Prostate gland (tissue), 2 donors: ENCODE measurements at regions not wholly inside any gene's neighbourhood (a gene's known extent, or its start where the extent isn't known, plus 50 kb on each side); places are given as distances from the start of the nearest gene placed in this dataset.

ENCODE experiments used
- DNase-seq: peaks from one replicate; pipeline ENCODE4 v3.0.0-alpha.2; 2019; ENCODE audit warnings: low spot score
- H3K27ac ChIP-seq, 2 donors: fragments of 200-600 bp; sonication (generic); 2 replicates each; pipeline ENCODE4 v1.5.1; 2017 to 2019
- H3K27me3 ChIP-seq: fragments of 200-600 bp; sonication (generic); replicated peaks from 2 replicates; pipeline ENCODE4 v1.5.1; 2019; ENCODE audit not compliant: insufficient read depth
- H3K36me3 ChIP-seq, 2 donors: fragments of 200-600 bp; sonication (generic); 1 replicate in 1 of 2; 2 replicates in 1 of 2; pipeline versions ENCODE4 v1.5.1 to v1.8.1; 2017 to 2019
- H3K4me1 ChIP-seq: fragments of 200-600 bp; sonication (generic); replicated peaks from 2 replicates; pipeline ENCODE4 v1.5.1; 2019
- H3K4me3 ChIP-seq, 2 donors: fragments of 200-600 bp; sonication (generic); 2 replicates each; pipeline ENCODE4 v1.5.1; 2017 to 2019
- H3K9me3 ChIP-seq: fragments of 200-600 bp; sonication (generic); 2 replicates; pipeline ENCODE4 v1.5.1; 2017
- POLR2A ChIP-seq: fragments of 450-650 bp; IDR thresholded peaks from one replicate; pipeline ENCODE4 v1.6.1; 2016; ENCODE audit warnings: antibody characterized with exemption, mild to moderate bottlenecking
- POLR2AphosphoS5 ChIP-seq: sonication (generic); formaldehyde crosslinking; IDR thresholded peaks from one replicate; pipeline ENCODE4 v1.6.1; 2017; ENCODE audit warnings: antibody characterized with exemption
- WGBS: methylation state at CpG from one replicate; pipeline ENCODE4 v1.1.5; 2018; 5-methylcytosine and 5-hydroxymethylcytosine counted together
- intact Hi-C: fragments of 100-400 bp; cut with DNase I; formaldehyde crosslinking; loops from one replicate; pipeline ENCODE4 v1.14.2; 2022
- TF ChIP-seq, protein P1 (sequence below), 4 experiments: fragments of 200-600 bp in 2 of 4; fragments of 450-650 bp in 2 of 4; sonication (generic) in 2 of 4; IDR thresholded peaks; 1 replicate in 3 of 4; 2 replicates in 1 of 4; pipeline ENCODE4 v1.5.1; 2016 to 2019; ENCODE audit warnings: antibody characterized with exemption in 4 of 4, mild to moderate bottlenecking in 2 of 4, moderate library complexity in 2 of 4

DNA sequence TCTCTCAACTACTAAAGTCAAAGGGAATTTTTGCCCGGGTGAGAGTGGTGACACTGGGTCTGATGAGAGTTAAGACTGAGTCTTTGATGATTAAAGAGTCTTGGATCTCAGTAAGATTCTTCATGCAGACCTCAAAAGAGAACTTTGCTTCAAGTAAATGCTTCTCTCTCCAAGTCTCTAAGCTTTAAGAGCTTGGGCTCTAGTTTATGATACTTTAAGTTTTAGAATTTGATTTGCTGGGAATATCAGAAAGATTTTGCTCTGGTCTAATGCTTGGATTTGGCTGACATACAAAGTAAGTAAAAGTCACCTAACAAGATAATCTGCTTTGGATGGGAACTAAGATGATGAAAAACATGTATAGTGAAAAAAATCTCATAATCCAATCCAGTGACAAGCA, 566.3 kb downstream of the MAT2B start:
- Histone ChIP-seq H3K4me3 (no peak overlapping the region), H3K27ac (no peak overlapping the region), H3K9me3 (no peaks in the 10 kb centered on the region), H3K4me1 (no peaks in the 10 kb centered on the region), H3K27me3 (no peaks in the 10 kb centered on the region), H3K36me3 (no peaks in the 10 kb centered on the region)
- WGBS: 62% methylated on average over 1 of the region's 1 CpG
- intact Hi-C loops: no loop called here
- TF ChIP-seq, protein P1, sequence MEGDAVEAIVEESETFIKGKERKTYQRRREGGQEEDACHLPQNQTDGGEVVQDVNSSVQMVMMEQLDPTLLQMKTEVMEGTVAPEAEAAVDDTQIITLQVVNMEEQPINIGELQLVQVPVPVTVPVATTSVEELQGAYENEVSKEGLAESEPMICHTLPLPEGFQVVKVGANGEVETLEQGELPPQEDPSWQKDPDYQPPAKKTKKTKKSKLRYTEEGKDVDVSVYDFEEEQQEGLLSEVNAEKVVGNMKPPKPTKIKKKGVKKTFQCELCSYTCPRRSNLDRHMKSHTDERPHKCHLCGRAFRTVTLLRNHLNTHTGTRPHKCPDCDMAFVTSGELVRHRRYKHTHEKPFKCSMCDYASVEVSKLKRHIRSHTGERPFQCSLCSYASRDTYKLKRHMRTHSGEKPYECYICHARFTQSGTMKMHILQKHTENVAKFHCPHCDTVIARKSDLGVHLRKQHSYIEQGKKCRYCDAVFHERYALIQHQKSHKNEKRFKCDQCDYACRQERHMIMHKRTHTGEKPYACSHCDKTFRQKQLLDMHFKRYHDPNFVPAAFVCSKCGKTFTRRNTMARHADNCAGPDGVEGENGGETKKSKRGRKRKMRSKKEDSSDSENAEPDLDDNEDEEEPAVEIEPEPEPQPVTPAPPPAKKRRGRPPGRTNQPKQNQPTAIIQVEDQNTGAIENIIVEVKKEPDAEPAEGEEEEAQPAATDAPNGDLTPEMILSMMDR (IDR thresholded peaks at IDR 0.05): no peak
- TF ChIP-seq POLR2A (no peak), POLR2AphosphoS5 (no peak)
- no peak for DNase-seq

DNA sequence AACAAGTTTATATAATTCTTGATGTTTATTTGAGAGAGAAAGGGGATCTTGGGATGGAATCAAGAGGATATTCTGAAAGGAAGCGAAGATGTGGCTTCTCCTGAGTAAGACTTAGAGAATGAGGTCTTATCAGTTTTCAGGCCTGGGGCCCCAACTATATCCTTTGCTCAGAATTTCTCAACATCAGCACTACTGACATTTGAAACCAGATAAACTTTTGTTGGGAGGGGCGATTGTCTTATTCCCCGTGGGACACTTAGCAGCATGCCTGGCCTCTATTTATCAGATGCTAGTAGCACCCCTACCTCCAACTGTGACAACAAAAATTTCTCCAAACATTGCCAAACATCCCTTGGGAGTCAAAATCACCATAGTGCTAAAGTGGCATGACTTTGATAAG, 567.7 kb downstream of the MAT2B start:
- H3K4me1 ChIP-seq: no peaks in the 10 kb centered on the region
- no peaks in the 10 kb centered on the region for H3K36me3 ChIP-seq
- TF ChIP-seq, protein P1 (IDR thresholded peaks at IDR 0.05): no peak
- TF ChIP-seq POLR2A (no peak), POLR2AphosphoS5 (no peak)
- WGBS: 51% methylated on average over 3 of the region's 3 CpGs
- H3K27ac ChIP-seq: no peak overlapping the region
- H3K27me3 ChIP-seq: no peaks in the 10 kb centered on the region
- intact Hi-C loops: no loop called here
- H3K9me3 ChIP-seq: no peaks in the 10 kb centered on the region
- no peak for DNase-seq
- no peak overlapping the region for H3K4me3 ChIP-seq

DNA sequence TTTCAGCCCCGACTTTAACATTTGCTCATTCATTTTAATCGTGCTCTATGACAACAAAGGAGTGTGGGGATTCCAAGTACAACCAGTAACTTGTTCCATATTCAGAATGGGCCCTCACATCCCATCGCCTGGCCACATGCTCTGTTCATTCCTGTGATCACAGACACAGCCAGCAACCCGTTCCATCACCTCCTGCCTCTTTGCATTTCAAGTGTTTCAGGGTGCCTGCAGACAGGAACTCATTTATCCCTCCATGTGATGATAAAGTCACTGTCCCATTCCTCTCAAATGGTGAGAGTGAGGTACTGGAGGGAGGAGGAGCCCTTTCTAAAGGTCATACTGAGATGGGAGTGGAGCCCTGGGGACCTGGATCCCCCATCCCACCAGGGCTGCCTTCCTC, 571.1 kb downstream of the MAT2B start:
- no peak overlapping the region for H3K27ac ChIP-seq
- H3K27me3 ChIP-seq: no peaks in the 10 kb centered on the region
- no peak for DNase-seq
- H3K4me3 ChIP-seq: no peak overlapping the region
- no peaks in the 10 kb centered on the region for H3K36me3 ChIP-seq
- no peaks in the 10 kb centered on the region for H3K9me3 ChIP-seq
- 73% methylated on average over 4 of the region's 4 CpGs for WGBS
- intact Hi-C loops: no loop called here
- TF ChIP-seq, protein P1 (IDR thresholded peaks at IDR 0.05): no peak
- no peak for TF ChIP-seq POLR2AphosphoS5
- TF ChIP-seq POLR2A: no peak
- H3K4me1 ChIP-seq: no peaks in the 10 kb centered on the region

DNA sequence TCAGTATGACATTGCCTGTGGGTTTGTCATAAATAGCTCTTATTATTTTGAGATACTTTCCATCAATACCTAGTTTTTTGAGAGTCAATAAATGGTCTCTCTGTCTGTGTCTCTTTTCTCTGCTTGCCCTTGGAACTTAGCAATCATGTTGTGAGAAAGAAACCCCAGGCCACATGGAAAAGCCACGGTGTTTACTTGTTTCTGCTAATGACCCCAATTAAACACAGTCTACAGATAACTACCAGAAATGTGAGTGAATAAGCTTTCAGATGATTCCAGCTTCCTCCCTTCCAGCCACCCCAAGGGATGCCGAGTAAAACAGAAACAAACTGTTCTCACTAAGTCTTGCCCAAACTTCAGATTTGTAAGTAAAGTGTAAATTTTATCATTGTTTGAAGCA, 584.9 kb downstream of the MAT2B start:
- Histone ChIP-seq H3K36me3 (no peaks in the 10 kb centered on the region), H3K4me1 (no peaks in the 10 kb centered on the region), H3K4me3 (no peak overlapping the region), H3K9me3 (no peaks in the 10 kb centered on the region), H3K27me3 (no peaks in the 10 kb centered on the region), H3K27ac (no peak overlapping the region)
- WGBS: 24% methylated on average over 2 of the region's 2 CpGs
- DNase-seq: no peak
- TF ChIP-seq, protein P1 (IDR thresholded peaks at IDR 0.05): no peak
- TF ChIP-seq POLR2AphosphoS5 (no peak), POLR2A (no peak)
- intact Hi-C loops: no loop called here

DNA sequence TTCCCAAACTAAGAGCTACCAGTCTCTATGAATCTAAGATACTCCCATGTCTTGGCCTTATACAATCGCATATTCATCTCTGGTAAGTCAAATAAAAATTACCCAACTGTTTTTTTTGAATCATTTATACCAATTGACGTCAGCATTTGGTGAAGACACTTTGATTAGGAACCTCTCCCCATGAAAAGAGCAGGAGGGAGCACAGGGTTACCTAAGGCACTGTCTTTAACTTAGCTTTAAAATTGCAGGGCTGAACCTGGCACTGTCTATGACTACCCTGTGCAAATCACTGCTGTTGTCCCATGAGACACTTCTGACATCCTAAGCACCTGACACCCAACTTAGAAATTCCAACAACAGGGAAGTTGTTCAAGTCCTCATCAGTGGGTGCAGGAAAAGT, 586.4 kb downstream of the MAT2B start:
- H3K4me1 ChIP-seq: no peaks in the 10 kb centered on the region
- intact Hi-C loops: no loop called here
- DNase-seq: no peak
- WGBS: 90% methylated on average over 2 of the region's 2 CpGs
- H3K27ac ChIP-seq: no peak overlapping the region
- no peaks in the 10 kb centered on the region for H3K9me3 ChIP-seq
- TF ChIP-seq POLR2A: no peak
- no peak for TF ChIP-seq POLR2AphosphoS5
- TF ChIP-seq, protein P1 (IDR thresholded peaks at IDR 0.05): no peak
- no peaks in the 10 kb centered on the region for H3K36me3 ChIP-seq
- H3K4me3 ChIP-seq: no peak overlapping the region
- no peaks in the 10 kb centered on the region for H3K27me3 ChIP-seq
